HK-2 (cell line): ENCODE measurements at regions not wholly inside any gene's neighbourhood (a gene's known extent, or its start where the extent isn't known, plus 50 kb on each side); places are given as distances from the start of the nearest gene placed in this dataset.

Source experiments
- DNase-seq: peaks from one replicate; pipeline ENCODE4 v3.0.0-alpha.2; 2018; ENCODE audit not compliant: unreplicated experiment

GRCh38 chr4:138567696-138568095 is 325.5 kb upstream of the SLC7A11 start:
- no peak for DNase-seq

GRCh38 chr4:138565576-138565975 is 323.4 kb upstream of the SLC7A11 start:
- no peak for DNase-seq

DNA sequence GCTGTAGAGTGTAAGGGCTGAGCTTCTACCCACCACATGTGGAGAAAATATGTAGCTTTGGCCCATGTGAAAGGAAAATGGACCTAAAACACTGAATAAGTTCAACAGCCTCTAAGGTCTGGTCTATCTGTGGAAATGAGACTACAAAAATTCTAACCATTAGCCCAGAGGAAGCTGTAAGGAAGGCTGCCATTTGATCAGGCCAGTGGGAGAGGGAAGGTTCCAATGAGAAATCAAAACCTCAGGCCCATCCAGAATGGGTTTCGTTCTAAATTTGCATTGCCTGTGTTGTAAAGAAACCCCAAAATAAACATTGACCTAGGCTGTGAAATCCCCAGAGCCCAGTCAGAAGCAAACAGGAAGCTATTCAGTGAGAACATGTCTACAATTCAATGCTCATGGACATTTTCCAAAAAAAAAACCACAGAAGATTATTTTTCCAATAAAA is 320.4 kb upstream of the SLC7A11 start:
- DNase-seq: no peak

DNA sequence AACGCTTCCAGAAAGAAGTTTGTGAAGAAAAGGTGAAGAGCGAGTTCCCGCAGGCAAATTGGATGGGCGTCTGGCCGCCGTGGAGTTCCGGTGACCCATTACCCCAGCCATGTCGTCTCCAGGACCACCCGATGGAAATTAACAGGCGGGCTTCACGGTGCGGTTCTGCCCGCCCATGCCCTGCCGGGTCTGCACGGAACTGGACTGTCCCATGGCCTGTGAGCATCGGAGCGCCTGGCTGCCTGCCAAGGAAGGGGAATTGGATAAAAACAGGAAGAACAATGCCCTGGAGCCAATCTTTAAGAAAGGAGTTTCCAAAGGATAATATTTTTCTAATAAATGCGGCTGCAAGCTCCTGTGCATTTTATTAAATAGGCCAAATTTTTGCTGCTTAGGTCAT is 319.8 kb upstream of the SLC7A11 start:
- no peak for DNase-seq

GRCh38 chr4:138561276-138561880 is 319.2 kb upstream of the SLC7A11 start:
- DNase-seq: no peak

- no peak for DNase-seq
Observed at GRCh38 chr4:138560448-138560847, 318.3 kb upstream of the SLC7A11 start.

DNA sequence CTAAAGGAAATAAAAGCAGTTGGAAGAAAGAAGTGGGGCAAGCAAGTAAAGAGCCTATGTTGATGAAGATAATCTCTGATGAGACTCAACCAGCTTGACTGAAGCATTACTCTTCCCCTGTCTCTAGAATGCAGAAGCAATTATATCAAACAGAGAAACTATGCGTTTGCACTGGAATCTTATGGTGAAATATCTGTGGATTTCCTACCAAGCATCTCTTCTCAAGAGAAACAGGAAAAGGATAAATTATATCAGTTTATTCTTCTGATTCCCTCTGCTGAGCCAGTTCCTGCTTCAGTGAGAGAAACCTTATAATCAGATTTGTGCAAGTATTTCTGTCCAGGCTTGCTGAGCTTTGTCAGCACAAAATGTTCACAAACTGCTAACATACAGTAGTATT is 316.7 kb upstream of the SLC7A11 start:
- DNase-seq: no peak

DNA sequence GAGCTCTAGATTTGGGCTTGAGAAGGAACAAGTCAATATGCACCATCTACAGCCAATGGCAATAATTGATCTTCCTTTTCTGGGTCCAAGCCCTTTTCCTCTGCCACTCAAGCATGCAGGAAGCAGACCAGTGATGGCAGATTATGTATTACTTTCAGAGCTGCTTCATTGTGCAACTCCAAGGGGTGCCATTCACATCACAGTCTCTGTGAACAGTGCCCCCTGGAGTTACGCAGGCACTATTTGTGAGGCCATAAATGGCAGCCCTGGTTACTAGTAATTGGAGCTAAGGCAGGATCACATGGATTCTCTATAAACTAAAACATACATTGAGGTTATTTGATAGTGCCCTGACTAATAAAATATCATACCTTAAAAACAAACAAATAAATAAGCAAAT is 313.4 kb upstream of the SLC7A11 start:
- no peak for DNase-seq

- no peak for DNase-seq
Observed at GRCh38 chr4:138555108-138555507, 313.0 kb upstream of the SLC7A11 start.

GRCh38 chr4:138553001-138553845 is 311.1 kb upstream of the SLC7A11 start:
- DNase-seq: no peak

DNA sequence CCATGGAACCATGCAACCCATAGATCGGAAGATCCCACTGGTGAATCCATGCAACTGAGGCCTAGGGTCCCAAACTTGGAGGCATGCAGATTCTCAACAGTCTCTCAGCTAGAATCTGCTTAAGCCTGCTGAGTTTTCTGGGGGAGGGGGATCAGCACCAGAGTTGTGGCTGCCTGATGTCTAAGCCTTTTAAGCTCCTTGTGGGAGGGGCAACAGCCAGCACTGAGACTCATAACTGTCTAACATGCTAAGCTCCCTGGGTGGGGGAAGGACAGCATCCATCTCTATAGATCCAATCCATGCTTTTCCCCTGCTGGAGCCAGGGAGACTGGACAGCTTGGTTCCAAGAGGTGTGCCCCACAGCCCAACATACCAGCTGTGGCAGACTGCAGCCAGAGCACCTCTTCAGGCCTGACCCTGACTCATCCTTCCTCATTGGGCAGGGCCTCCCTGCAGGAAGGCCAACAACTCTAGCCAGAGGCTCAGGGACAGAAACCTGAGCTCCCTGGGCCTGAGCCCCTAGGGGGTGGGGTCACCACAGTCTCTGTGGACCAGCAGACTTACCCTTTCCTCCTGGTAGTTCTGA is 300.1 kb upstream of the SLC7A11 start:
- DNase-seq: peak; percentile 57

GRCh38 chr4:138540056-138540800 is 298.1 kb upstream of the SLC7A11 start:
- no peak for DNase-seq

DNA sequence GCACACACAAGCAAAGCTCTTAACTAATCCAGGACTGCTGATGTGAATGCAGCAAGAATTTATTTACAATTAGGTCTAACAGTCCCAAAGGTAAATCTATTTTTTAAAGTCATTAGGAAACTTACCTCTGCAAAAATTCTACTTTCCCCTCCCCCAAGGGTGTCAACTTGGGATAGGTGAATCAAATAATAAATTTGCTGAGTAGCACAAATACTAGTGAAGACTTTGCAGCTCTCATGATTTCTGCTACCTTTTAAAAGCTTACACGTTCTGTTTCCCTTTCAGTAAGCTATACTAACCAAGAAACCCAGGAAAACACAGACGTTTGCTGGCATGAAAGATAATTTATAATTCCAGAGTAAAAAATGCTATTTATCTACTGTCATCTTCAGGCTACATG is 296.6 kb upstream of the SLC7A11 start:
- no peak for DNase-seq

- no peak for DNase-seq
Observed at GRCh38 chr4:138537731-138538490, 295.8 kb upstream of the SLC7A11 start.

GRCh38 chr4:138535316-138535715 is 293.2 kb upstream of the SLC7A11 start:
- no peak for DNase-seq

DNA sequence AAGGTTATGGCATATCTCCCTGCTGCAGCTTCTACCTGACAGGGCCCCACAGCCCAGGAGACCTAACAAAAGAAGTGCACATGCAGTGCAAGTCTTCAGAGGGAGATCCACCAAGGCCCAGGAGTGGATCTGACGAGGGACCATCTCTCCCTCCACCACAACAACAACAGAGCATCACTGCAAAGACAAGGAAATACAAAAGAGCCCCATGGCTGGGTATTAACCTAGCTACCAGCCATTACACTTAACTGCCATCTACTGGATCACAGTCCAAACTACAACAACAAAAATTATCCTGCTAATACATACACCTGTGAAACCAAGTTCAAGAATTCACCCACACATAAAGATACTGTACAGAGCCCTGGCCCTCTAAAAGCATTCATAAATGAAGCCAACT is 280.2 kb upstream of the SLC7A11 start:
- DNase-seq: no peak

GRCh38 chr4:138521809-138522208 is 279.7 kb upstream of the SLC7A11 start:
- no peak for DNase-seq

DNA sequence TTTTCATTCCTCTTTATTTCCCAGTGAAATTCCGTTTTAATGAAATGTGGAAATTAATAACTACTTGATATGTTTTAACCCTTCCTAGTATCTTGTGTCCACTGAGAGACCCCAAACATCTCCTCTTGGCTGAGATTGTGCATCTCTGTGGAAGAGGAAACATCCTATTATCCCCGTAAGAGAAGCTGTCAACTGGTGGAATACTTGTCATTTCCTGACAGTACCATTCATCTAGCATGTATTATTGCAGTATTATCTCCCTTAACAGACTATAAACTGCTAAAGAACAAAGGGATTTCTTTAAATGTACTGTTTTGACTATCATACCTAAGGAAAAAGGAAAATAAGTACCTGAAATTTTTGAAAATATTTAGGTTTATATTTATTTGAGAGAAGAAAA is 277.3 kb upstream of the SLC7A11 start:
- DNase-seq: no peak

DNA sequence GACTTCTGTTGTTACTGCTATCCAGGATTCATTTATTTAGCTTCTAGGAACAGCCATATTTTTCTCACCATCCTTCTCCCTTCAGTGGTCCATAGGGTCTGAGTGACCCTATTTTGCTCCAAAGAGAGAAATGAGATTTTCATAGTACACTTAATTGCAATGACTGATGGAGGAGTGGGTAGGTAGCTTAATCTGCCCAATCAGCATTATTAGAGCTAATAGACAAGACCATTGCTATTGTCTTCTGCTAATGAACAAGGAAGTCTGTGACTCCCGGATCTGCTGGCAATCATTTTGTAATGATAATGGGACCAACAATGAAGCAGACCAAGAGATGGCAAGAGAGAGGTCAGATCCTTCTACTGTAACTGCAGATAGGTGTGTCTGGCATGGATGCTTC is 271.4 kb upstream of the SLC7A11 start:
- DNase-seq: no peak

- DNase-seq: no peak
Observed at GRCh38 chr4:138512756-138513155, 270.6 kb upstream of the SLC7A11 start.

GRCh38 chr4:138510053-138510452 is 267.9 kb upstream of the SLC7A11 start:
- DNase-seq: no peak

DNA sequence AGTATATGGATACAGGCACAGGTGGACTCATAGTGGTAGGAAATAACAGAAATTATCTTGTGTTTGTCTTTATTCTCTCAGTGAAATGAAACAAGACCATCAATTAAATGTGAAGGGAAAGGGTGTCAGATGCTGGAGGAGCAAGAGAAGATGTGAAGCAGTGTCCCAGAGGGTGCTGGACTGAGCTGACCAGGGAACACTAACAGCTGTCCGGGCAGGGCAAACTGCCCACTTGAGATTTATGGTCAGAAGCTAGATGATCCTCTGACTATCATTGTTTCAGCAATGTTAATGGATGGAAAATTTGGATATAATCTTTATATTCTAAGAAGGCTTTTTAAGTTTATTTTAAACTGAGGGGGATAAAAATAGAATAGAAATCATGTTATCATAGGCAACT is 267.2 kb upstream of the SLC7A11 start:
- no peak for DNase-seq
